PFSK-1 (cell line): ENCODE measurements at regions not wholly inside any gene's neighbourhood (a gene's known extent, or its start where the extent isn't known, plus 50 kb on each side); places are given as distances from the start of the nearest gene placed in this dataset.

Experiments
- FOXP2 ChIP-seq: optimal IDR thresholded peaks from 2 replicates; pipeline ENCODE3; 2011; ENCODE audit warnings: borderline replicate concordance, control low read depth, inconsistent platforms; ENCODE audit not compliant: insufficient read depth; ENCODE audit errors: extremely low read length, extremely low read depth
- POLR2AphosphoS5 ChIP-seq: IDR thresholded peaks from 2 replicates; pipeline ENCODE4 v1.6.1; 2012; ENCODE audit warnings: low read depth, mild to moderate bottlenecking, control low read depth, low read length, moderate library complexity
- SIN3A ChIP-seq: IDR thresholded peaks from 2 replicates; pipeline ENCODE4 v1.6.1; 2012; ENCODE audit warnings: mild to moderate bottlenecking, low read length, moderate library complexity, borderline replicate concordance; ENCODE audit not compliant: insufficient read depth
- TAF1 ChIP-seq: IDR thresholded peaks from 2 replicates; pipeline ENCODE4 v1.6.1; 2012; ENCODE audit warnings: low read length, control low read depth, borderline replicate concordance; ENCODE audit not compliant: insufficient read depth
- TF ChIP-seq, protein P1 (sequence below), 2 experiments: IDR thresholded peaks; 2 replicates each; pipeline versions ENCODE4 v1.6.1 to v1.8.0; 2011 to 2012; ENCODE audit warnings: low read depth in 2 of 2, low read length in 2 of 2, control low read depth in 1 of 2, inconsistent platforms in 1 of 2, mild to moderate bottlenecking in 1 of 2, moderate library complexity in 1 of 2; ENCODE audit not compliant: insufficient read depth in 1 of 2

DNA sequence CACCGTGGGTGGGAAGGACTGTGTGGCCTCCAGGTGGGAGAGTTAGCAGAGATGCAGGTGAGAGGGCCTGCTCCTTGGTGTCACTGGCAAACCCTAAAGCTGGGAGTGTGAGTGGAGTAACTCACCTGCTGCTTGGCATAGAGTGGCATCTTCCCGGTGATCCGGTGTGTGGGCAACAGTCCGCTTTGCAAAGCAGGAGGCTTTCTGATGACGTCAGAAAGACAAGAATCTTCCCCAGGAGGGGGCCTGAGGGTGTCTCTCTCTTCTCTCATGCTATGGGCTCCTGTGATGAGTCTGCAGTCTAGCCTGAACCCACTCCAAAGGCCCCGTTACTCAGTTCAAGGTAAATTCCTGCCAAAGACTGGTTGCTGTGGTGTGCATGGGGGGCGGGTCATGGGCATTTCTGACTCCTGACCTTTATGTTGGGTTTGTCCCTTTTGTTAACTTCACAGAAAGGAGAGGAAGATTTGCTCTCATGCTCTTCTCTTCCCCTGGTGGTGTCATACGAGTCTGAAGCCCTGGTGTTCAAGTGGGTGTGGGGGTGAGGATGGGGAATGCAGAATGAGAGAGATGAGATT is 187.9 kb downstream of the GATA3 start:
- TF ChIP-seq, protein P1, sequence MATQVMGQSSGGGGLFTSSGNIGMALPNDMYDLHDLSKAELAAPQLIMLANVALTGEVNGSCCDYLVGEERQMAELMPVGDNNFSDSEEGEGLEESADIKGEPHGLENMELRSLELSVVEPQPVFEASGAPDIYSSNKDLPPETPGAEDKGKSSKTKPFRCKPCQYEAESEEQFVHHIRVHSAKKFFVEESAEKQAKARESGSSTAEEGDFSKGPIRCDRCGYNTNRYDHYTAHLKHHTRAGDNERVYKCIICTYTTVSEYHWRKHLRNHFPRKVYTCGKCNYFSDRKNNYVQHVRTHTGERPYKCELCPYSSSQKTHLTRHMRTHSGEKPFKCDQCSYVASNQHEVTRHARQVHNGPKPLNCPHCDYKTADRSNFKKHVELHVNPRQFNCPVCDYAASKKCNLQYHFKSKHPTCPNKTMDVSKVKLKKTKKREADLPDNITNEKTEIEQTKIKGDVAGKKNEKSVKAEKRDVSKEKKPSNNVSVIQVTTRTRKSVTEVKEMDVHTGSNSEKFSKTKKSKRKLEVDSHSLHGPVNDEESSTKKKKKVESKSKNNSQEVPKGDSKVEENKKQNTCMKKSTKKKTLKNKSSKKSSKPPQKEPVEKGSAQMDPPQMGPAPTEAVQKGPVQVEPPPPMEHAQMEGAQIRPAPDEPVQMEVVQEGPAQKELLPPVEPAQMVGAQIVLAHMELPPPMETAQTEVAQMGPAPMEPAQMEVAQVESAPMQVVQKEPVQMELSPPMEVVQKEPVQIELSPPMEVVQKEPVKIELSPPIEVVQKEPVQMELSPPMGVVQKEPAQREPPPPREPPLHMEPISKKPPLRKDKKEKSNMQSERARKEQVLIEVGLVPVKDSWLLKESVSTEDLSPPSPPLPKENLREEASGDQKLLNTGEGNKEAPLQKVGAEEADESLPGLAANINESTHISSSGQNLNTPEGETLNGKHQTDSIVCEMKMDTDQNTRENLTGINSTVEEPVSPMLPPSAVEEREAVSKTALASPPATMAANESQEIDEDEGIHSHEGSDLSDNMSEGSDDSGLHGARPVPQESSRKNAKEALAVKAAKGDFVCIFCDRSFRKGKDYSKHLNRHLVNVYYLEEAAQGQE (IDR thresholded peaks at IDR 0.05; ENCODE audit: insufficient read depth in 1 of 2, low read depth in 2 of 2, low read length in 2 of 2) = no peak
- no peak for TF ChIP-seq FOXP2
- no peak for TF ChIP-seq POLR2AphosphoS5
- TF ChIP-seq SIN3A = no peak
- no peak for TF ChIP-seq TAF1

DNA sequence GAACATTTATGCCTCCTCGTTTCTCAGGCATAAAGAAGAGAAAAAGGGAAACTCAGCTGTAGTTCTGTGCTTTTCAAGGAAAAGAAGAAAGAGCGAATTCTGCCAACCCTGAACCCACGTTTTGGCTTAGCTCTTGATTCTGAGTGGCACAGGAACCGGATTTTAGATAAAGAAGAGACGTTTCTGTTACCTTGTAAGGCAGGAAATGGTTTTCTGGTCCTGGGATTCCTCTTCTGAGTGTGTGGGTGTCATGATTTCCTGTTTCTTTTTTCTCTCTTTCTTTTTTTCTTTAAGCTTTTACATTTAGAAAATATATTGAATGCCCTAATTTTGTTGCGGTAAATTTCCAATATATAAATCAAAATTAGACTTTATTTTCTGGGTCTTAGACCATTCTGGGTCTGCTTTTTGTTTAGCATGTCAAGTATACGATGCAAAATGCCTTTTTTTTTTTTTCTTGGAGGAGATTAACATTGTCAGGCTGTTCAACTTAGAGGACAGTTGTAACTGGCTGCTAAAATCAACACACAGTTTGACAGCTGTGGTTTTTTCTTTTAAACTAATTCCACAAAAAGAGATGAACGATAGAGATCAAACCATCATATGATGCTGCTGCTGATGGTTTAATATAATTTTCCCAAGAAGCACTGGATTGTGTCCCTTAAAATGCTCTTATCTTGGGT is 190.8 kb downstream of the GATA3 start:
- TF ChIP-seq TAF1 (no peak), FOXP2 (no peak), SIN3A (no peak), POLR2AphosphoS5 (no peak)
- TF ChIP-seq, protein P1 (IDR thresholded peaks at IDR 0.05; ENCODE audit: insufficient read depth in 1 of 2, low read depth in 2 of 2, low read length in 2 of 2) = no peak

DNA sequence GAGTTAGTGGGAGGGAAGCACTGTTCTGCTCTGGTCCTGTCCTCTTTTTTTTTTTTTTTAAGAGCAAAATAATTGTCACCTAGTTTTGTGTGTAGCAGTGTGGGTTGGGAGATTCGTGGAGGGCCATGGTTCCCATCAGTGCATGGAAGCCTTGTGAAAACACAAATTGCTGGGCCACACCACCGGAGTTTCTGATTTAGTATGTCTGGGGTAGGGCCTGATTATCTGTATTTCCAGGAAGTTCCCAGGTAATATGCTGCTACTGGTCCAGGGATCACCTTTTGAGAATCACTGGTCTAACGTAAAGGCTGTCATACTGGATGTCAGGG is 191.3 kb downstream of the GATA3 start:
- TF ChIP-seq SIN3A (no peak), FOXP2 (no peak), TAF1 (no peak), POLR2AphosphoS5 (no peak)
- TF ChIP-seq, protein P1 (IDR thresholded peaks at IDR 0.05; ENCODE audit: insufficient read depth in 1 of 2, low read depth in 2 of 2, low read length in 2 of 2) = no peak

DNA sequence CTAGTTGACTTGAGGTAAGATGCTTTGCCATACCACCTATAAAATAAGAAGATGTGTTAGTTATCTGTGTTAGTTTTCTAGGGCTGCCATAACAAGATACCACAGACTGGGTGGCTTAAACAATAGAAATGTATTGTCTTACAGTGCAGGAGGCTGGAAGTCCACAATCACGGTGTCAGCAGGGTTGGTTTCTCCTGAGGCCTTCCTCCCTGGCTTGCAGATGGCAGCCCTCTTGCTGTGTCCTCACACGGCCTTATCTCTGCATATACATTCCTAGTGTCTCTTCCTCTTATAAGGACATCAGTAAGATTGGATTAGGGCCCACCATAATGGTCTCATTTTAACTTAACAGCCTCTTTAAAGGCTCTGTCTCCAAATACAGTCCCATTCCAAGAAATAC is 192.1 kb downstream of the GATA3 start:
- TF ChIP-seq TAF1 = no peak
- TF ChIP-seq, protein P1 (IDR thresholded peaks at IDR 0.05; ENCODE audit: insufficient read depth in 1 of 2, low read depth in 2 of 2, low read length in 2 of 2) = no peak

DNA sequence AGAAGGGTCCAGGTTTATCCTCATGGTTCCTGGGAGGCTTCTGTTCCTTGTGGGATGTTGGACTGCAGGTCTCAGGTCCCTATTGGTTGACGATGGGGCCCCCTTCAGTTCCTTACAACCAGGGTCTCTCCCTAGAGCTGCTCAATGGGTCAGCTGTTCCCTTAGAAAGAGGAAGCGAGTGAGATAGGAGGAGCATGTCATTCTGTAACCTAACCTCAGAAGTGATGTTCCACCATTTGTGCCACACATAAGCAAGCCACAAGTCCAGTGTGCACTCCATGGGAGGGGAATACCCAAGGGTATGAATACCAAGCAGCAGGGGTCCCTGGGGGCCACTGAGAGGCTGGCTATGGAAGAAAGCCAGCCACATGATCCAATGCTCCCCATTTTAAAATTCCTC is 192.7 kb downstream of the GATA3 start:
- TF ChIP-seq TAF1 (no peak), SIN3A (no peak), FOXP2 (no peak), POLR2AphosphoS5 (no peak)
- TF ChIP-seq, protein P1 (IDR thresholded peaks at IDR 0.05; ENCODE audit: insufficient read depth in 1 of 2, low read depth in 2 of 2, low read length in 2 of 2) = no peak
